GM12875 (cell line): ENCODE measurements at regions not wholly inside any gene's neighbourhood (a gene's known extent, or its start where the extent isn't known, plus 50 kb on each side); places are given as distances from the start of the nearest gene placed in this dataset.

Source experiments
- H3K4me3 ChIP-seq: one replicate; pipeline ENCODE4 v1.5.1; 2011; ENCODE audit warnings: low read depth, low read length, control low read depth
- CTCF ChIP-seq: IDR thresholded peaks from 2 replicates; pipeline ENCODE4 v1.5.1; 2011; ENCODE audit warnings: low read depth, mild to moderate bottlenecking, control low read depth, inconsistent platforms, low read length, moderate library complexity, borderline replicate concordance; ENCODE audit not compliant: insufficient read depth

- TF ChIP-seq CTCF: no peak
- H3K4me3 ChIP-seq: no peak overlapping the region
Observed at GRCh38 chr9:90044710-90045151, 439.9 kb downstream of the GADD45G start.

- no peak for TF ChIP-seq CTCF
- H3K4me3 ChIP-seq: no peak overlapping the region
Observed at GRCh38 chr9:90046317-90046861, 441.6 kb downstream of the GADD45G start.

GRCh38 chr9:90047828-90048227 is 443.0 kb downstream of the GADD45G start:
- no peak for TF ChIP-seq CTCF
- H3K4me3 ChIP-seq: no peak overlapping the region

GRCh38 chr9:90052366-90052765 is 447.6 kb downstream of the GADD45G start:
- no peak for TF ChIP-seq CTCF
- no peak overlapping the region for H3K4me3 ChIP-seq

GRCh38 chr9:90053027-90053426 is 448.2 kb downstream of the GADD45G start:
- H3K4me3 ChIP-seq: no peak overlapping the region
- peak; percentile 48; the same call in 1 of the 2 replicates for TF ChIP-seq CTCF

- no peak overlapping the region for H3K4me3 ChIP-seq
- no peak for TF ChIP-seq CTCF
Observed at GRCh38 chr9:90054810-90055209, 450.0 kb downstream of the GADD45G start.

GRCh38 chr9:90055226-90055625 is 450.4 kb downstream of the GADD45G start:
- no peak overlapping the region for H3K4me3 ChIP-seq

More at GRCh38 chr9:90055226-90055625, 450.4 kb downstream of the GADD45G start:
- TF ChIP-seq CTCF: no peak
